ENCODE measurements at regions not wholly inside any gene's neighbourhood (a gene's known extent, or its start where the extent isn't known, plus 50 kb on each side); places are given as distances from the start of the nearest gene placed in this dataset.
"Not testable (repeated sequence)": the region's sequence is repeated elsewhere in the genome, so short reads cannot be mapped to it uniquely, and the experiment has no call there.

GRCh38 chr2:111373060-111373459 is 252.3 kb downstream of the BCL2L11 start:
- DNase-seq: not testable (repeated sequence)

DNA sequence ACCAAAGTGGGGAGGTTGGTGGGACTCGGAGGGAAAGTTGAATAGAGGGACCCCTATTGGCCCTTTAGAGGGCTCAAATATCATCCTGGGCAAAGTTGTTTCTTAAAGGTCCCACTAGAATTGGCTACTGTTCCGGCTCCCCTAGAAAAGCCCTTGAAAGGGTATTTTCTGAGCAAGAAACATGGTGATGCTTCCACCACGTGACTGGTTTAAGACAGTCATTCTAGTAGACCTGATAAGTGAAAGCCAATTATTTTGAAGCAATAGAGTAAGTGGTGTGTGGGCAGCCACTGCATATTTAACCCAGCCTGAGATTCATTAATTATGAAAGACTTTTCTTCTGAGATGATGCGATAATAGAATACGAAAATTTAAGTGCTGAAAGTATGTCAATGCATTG is 253.3 kb downstream of the BCL2L11 start:
- not testable (repeated sequence) for DNase-seq

- not testable (repeated sequence) for DNase-seq
Measured at GRCh38 chr2:111374734-111375133, 254.0 kb downstream of the BCL2L11 start.

DNA sequence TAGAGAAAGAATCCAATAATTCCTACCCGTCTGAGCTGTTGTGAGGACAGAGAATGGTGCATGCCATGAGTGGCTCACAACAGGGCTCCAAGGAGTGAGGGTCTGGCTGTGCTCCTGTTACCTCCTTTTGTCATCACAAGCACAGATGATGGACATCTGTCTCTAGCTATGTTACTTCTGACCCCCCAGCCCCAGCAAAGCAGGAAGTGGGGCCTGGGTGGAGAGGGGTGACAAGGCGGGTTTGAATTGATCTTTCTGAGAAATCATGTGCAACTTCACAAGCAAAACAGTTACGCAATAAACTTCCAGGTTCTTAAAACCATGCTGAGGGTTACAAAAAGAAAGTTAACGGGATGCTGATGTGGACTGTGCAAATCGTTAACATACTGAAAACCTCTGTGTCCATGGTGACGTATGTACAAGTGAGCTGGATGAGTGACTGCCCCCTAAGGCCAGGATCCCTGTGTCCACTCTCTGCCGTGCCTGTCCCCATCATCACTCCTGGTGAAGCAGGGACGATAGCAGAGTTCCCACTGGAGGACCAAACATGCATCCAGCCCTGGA is 254.7 kb downstream of the BCL2L11 start:
- DNase-seq: not testable (repeated sequence)

GRCh38 chr2:111376272-111376970 is 255.7 kb downstream of the BCL2L11 start:
- DNase-seq: not testable (repeated sequence)

- DNase-seq: not testable (repeated sequence)
Measured at GRCh38 chr2:111376971-111377352, 256.2 kb downstream of the BCL2L11 start.

DNA sequence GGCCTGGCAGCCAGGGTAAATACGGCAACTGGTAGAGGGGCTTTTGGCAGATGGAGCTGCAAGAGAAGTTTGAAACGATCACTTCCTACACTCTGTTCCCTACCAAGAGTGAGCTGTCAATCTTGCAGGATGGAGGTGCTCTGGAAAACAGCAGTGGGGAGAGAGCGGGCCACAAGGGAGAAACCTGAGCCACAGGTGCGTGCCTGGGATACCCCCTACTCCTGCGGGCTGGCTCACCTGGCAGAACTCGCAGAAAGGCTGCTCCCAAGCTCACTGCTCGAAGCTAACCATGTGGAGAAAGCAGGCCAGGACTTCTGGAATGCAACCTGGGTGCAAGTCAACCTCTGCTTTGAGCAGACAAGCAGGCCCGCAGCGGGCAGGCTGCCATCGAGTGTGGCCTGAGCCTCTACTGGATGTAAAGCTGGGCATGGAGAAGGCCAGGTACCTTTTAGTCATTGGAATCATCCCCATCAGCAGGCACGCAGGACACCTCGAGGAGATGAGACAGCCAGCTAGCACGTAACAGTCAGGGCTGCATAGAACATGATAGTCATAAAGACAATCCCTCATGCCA is 256.8 kb downstream of the BCL2L11 start:
- DNase-seq: not testable (repeated sequence)

GRCh38 chr2:111378348-111378747 is 257.6 kb downstream of the BCL2L11 start:
- not testable (repeated sequence) for DNase-seq

DNA sequence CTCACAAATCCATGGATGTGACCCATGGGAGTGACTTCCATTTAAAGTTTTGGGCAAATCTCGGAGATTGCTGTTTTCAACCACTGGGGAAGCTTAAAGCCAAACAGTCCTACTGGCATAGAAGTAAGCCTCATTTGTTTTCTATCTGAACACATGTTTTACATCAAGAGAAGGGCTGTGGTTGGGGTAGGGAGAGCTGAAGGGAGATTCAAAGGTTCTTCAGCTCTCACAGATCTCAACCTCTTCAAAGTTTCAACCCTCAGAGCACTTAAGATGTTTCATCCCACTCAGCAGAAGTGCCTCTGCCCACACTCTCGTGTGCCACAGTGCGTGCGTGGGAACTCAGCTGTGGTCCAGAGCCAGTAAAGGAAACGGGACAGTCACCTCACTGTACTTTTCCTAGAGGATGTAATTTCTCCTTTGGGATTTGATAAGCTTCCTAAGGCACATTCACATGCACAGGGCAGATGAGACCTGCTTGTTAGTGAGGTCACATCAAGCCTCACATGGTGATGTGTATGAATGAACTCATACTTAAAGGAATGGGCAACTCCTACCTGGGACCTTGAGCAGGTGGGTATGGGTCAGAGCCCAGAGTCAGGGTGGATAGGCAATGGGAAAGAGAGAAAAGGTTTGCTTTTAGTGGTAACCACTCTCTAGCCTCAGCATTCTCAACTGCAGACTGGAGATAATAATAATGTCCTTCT is 260.2 kb downstream of the BCL2L11 start:
- DNase-seq: not testable (repeated sequence)

GRCh38 chr2:111381530-111382306 is 261.0 kb downstream of the BCL2L11 start:
- DNase-seq: not testable (repeated sequence)

GRCh38 chr2:111382507-111382906 is 261.8 kb downstream of the BCL2L11 start:
- DNase-seq: not testable (repeated sequence)

GRCh38 chr2:111383311-111383710 is 262.6 kb downstream of the BCL2L11 start:
- not testable (repeated sequence) for DNase-seq

GRCh38 chr2:111385226-111385957 is 264.7 kb downstream of the BCL2L11 start:
- not testable (repeated sequence) for DNase-seq

GRCh38 chr2:111390605-111391004 is 269.9 kb downstream of the BCL2L11 start:
- not testable (repeated sequence) for DNase-seq

GRCh38 chr2:111395350-111396128 is 274.8 kb downstream of the BCL2L11 start:
- DNase-seq: not testable (repeated sequence)

DNA sequence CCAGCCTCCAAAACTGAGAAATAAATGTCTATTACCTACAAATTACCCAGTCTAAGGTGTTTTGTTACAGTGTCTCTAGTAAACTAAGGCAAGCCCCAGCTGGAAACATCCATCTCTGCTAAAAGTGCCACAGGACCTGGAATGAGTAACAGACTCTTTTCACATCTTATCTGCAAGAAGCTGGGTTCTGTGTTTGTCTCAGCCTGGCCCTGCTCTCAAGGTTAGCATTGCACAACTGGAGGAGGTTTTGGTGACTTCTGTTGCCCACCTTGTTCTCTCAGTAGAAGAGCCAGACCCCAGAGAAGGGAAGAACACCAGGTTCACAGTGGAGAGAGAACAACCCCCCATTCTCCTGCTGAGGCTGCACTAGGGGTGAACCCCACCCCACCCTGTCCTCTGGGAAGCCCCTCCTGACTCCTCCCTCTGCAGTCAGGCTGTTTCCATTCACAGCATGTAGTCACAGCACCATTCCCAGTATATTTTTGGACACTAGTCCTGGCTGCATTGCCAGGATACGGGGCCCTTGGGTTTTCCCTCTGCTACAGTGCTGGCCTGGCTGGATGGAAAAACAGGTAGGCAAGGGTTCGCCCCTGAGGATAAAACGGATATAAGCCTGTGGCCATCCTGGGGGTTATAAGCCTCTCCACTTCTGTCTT is 280.0 kb downstream of the BCL2L11 start:
- DNase-seq: not testable (repeated sequence)

DNA sequence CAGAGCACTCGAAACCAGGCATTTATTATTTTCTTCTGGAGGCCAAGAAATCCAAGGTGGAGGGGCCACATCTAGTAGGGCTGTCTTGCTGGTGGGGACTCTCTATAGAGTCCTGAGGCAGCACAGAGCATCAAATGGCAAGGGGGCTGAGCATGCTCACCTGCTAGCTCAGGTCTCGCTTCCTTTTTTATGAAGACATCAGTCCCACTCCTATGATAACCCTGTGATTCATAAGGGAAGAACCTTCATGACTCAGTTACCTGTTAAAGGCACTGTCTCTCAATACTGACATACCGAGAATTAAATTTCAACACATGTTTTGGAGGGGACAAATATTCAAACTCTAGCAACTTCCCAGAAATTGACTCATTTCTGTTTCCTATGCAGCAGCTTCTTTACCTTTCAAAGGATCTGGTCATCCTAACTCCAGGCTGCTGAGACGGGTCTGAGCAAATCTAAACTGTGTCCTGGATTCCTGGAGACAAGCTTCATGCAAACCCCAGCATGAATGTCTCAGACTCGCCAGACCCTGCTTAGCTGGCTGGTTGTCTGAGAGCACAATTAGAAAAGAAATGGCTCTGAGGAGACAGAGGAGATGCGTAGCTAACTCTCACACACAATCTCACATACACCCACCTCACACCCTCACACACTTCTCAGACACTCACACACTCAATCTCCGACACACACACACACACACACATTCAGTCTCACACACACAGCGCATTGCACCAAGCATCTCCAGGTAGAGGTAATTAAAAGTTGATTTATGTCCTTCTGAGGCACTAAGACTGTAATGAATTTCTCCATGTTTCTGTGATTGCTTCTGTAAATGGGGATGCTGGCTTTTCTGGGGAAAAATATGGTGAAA is 280.8 kb downstream of the BCL2L11 start:
- DNase-seq: not testable (repeated sequence)

- not testable (repeated sequence) for DNase-seq
Measured at GRCh38 chr2:111402450-111402849, 281.7 kb downstream of the BCL2L11 start.

GRCh38 chr2:111403287-111403686 is 282.6 kb downstream of the BCL2L11 start:
- DNase-seq: not testable (repeated sequence)

All from activated naive CD4-positive, alpha-beta T cell (primary cell).